Uterus (tissue), 2 donors: ENCODE measurements at regions not wholly inside any gene's neighbourhood (a gene's known extent, or its start where the extent isn't known, plus 50 kb on each side); places are given as distances from the start of the nearest gene placed in this dataset.

Experiments
- POLR2A ChIP-seq, 2 donors: fragments of 450-650 bp; IDR thresholded peaks; one replicate each; pipeline ENCODE4 v1.6.1; 2016; ENCODE audit warnings: antibody characterized with exemption in 2 of 2, mild to moderate bottlenecking in 1 of 2, moderate library complexity in 1 of 2
- TF ChIP-seq, protein P1 (sequence below), 4 experiments: fragments of 200-600 bp in 2 of 4; fragments of 450-650 bp in 2 of 4; sonication (generic) in 2 of 4; IDR thresholded peaks; one replicate each; pipeline ENCODE4 v1.5.1; 2016 to 2019; ENCODE audit warnings: antibody characterized with exemption in 4 of 4, mild to moderate bottlenecking in 2 of 4, moderate library complexity in 1 of 4

DNA sequence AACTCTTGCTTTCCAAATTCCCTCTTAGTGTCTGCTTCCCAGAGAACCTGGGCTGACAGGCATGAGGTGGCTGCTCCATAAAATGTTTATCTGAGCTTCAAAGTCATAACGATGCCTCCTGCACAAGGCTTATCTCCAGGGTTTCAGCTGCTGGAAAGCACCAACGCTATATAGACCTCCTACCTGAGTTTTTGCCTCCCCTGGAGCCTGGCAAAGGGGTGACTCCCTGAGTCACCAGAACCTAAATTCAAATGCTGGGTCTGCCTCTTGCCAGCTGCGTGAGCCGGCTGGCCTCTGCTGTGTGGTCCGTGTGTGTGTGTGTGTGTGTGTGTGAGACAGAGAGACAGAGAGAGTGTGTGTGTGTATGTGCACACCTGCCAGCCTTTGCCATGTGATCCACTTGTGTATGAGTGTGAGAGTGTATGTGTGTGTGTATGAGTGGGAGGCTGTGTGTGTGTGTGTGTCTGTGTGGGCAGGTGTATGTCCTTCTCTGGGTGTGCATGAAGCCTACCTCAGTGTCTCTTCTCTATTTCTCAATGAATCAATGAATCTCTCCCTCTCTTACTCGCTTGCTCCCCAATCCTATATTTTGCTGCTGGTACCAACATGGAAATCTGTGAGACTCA is 714.9 kb downstream of the MATN1 start:
- TF ChIP-seq POLR2A (IDR thresholded peaks at IDR 0.05) = no peak
- TF ChIP-seq, protein P1, sequence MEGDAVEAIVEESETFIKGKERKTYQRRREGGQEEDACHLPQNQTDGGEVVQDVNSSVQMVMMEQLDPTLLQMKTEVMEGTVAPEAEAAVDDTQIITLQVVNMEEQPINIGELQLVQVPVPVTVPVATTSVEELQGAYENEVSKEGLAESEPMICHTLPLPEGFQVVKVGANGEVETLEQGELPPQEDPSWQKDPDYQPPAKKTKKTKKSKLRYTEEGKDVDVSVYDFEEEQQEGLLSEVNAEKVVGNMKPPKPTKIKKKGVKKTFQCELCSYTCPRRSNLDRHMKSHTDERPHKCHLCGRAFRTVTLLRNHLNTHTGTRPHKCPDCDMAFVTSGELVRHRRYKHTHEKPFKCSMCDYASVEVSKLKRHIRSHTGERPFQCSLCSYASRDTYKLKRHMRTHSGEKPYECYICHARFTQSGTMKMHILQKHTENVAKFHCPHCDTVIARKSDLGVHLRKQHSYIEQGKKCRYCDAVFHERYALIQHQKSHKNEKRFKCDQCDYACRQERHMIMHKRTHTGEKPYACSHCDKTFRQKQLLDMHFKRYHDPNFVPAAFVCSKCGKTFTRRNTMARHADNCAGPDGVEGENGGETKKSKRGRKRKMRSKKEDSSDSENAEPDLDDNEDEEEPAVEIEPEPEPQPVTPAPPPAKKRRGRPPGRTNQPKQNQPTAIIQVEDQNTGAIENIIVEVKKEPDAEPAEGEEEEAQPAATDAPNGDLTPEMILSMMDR (IDR thresholded peaks at IDR 0.05) = no peak
